PC-3 (cell line): ENCODE measurements at regions not wholly inside any gene's neighbourhood (a gene's known extent, or its start where the extent isn't known, plus 50 kb on each side); places are given as distances from the start of the nearest gene placed in this dataset.
"Not testable (repeated sequence)": the region's sequence is repeated elsewhere in the genome, so short reads cannot be mapped to it uniquely, and the experiment has no call there.

ENCODE experiments used
- ATAC-seq: fragments of 200-7000 bp; cut with Tn5 transposase; 2 replicates; pipeline ENCODE4 v1.9.1; 2020; ENCODE audit warnings: mild to moderate bottlenecking, moderate library complexity
- BruUV-seq: library from RNA; stranded (reverse); fragments of 400-500 nt; replicated peaks from 2 replicates; lab custom pipeline; 2021; lab: Mats Ljungman, UMichigan
- CTCF ChIA-PET: fragments of 300-600 bp; sonication (Branson Sonifier 250); formaldehyde crosslinking; loops from one replicate; lab custom pipeline; 2022; ENCODE audit warnings: antibody characterized with exemption; lab: Charles Lee
- POLR2A ChIA-PET: fragments of 300-600 bp; sonication (Branson Sonifier 250); formaldehyde crosslinking; loops from one replicate; lab custom pipeline; 2022; ENCODE audit warnings: antibody characterized with exemption; ENCODE audit not compliant: unreplicated experiment; lab: Charles Lee
- DNase-seq: peaks from one replicate; pipeline ENCODE4 v3.0.0-alpha.2; 2015
- H2AFZ ChIP-seq: fragments of 300-600 bp; sonication (generic); 2 replicates; pipeline ENCODE4 v1.6.0; 2016; ENCODE audit warnings: antibody characterized with exemption, low read length
- H3F3A ChIP-seq: fragments of 300-600 bp; sonication (generic); one replicate; pipeline ENCODE4 v1.6.0; 2017; ENCODE audit warnings: antibody characterized with exemption, low read length, control low read depth, mild to moderate bottlenecking; ENCODE audit not compliant: unreplicated experiment
- H3K27ac ChIP-seq: fragments of 300-600 bp; sonication (generic); 2 replicates; pipeline ENCODE4 v1.5.1; 2016; ENCODE audit warnings: mild to moderate bottlenecking, low read length
- H3K27me3 ChIP-seq: fragments of 300-600 bp; sonication (generic); 2 replicates; pipeline ENCODE4 v1.6.1; 2016; ENCODE audit warnings: low read length, mixed read lengths
- H3K36me3 ChIP-seq: fragments of 300-600 bp; sonication (generic); 2 replicates; pipeline ENCODE4 v1.6.1; 2016; ENCODE audit warnings: low read depth, mixed run types, low read length, mixed read lengths
- H3K4me1 ChIP-seq: fragments of 300-600 bp; sonication (generic); 2 replicates; pipeline ENCODE4 v1.5.1; 2016; ENCODE audit warnings: low read length; ENCODE audit not compliant: insufficient read depth
- H3K4me2 ChIP-seq: fragments of 300-600 bp; sonication (generic); 2 replicates; pipeline ENCODE4 v1.6.0; 2016; ENCODE audit warnings: low read length
- H3K4me3 ChIP-seq: fragments of 300-600 bp; sonication (generic); 2 replicates; pipeline ENCODE4 v1.5.1; 2016; ENCODE audit warnings: mild to moderate bottlenecking, low read length, mixed read lengths
- H3K79me2 ChIP-seq: fragments of 300-600 bp; sonication (generic); 2 replicates; pipeline ENCODE4 v1.6.1; 2017; ENCODE audit warnings: low read length, mixed read lengths
- H3K9ac ChIP-seq: fragments of 300-600 bp; sonication (generic); 2 replicates; pipeline ENCODE4 v1.6.0; 2016; ENCODE audit warnings: mild to moderate bottlenecking, low read length
- H3K9me2 ChIP-seq: fragments of 300-600 bp; sonication (generic); replicated peaks from 2 replicates; pipeline ENCODE4 v1.6.1; 2016; ENCODE audit warnings: mixed run types, low read length, mixed read lengths
- H3K9me3 ChIP-seq: fragments of 300-600 bp; sonication (generic); 2 replicates; pipeline ENCODE4 v1.6.1; 2016; ENCODE audit warnings: low read length, mixed read lengths
- H4K20me1 ChIP-seq: fragments of 300-600 bp; sonication (generic); 2 replicates; pipeline ENCODE4 v1.6.1; 2016; ENCODE audit warnings: low read length, mixed read lengths
- CTCF ChIP-seq: fragments of 300-600 bp; sonication (generic); conservative IDR thresholded peaks from 2 replicates; pipeline ENCODE4 v1.5.1; 2017; ENCODE audit warnings: antibody characterized with exemption, low read depth, mild to moderate bottlenecking, low read length
- EZH2 ChIP-seq: fragments of 300-600 bp; sonication (generic); IDR thresholded peaks from one replicate; pipeline ENCODE4 v1.6.1; 2017; ENCODE audit warnings: antibody characterized with exemption, mild to moderate bottlenecking, low read length; ENCODE audit not compliant: unreplicated experiment
- EZH2phosphoT487 ChIP-seq: fragments of 300-600 bp; sonication (generic); IDR thresholded peaks from 2 replicates; pipeline ENCODE4 v1.6.1; 2018; ENCODE audit warnings: mild to moderate bottlenecking, antibody characterized with exemption, low read length, borderline replicate concordance
- intact Hi-C: fragments of 100-400 bp; cut with micrococcal nuclease; formaldehyde crosslinking; loops from 2 replicates; pipeline ENCODE4 v1.9.0; 2023

GRCh38 chr7:6999067-6999666, 173.1 kb upstream of the CCZ1B start:
- intact Hi-C loops, H3K27ac ChIP-seq, BruUV-seq, DNase-seq, CTCF ChIA-PET, H3K9ac ChIP-seq, H3K4me2 ChIP-seq, ATAC-seq, H4K20me1 ChIP-seq, H3K9me3 ChIP-seq, H3K27me3 ChIP-seq, H3F3A ChIP-seq, H2AFZ ChIP-seq, H3K4me1 ChIP-seq, POLR2A ChIA-PET, H3K9me2 ChIP-seq, H3K36me3 ChIP-seq, H3K4me3 ChIP-seq, H3K79me2 ChIP-seq: not testable (repeated sequence)

- Histone ChIP-seq H3K9me3 (no peaks in the 10 kb centered on the region), H3K9me2 (no peaks in the 10 kb centered on the region), H3K79me2 (no peaks in the 10 kb centered on the region), H3K27me3 (no peaks in the 10 kb centered on the region), H3K4me1 (no peaks in the 10 kb centered on the region), H3K4me3 (no peak overlapping the region), H3K36me3 (no peaks in the 10 kb centered on the region), H3K9ac (no peak overlapping the region), H3K4me2 (no peak overlapping the region), H3F3A (no peaks in the 10 kb centered on the region), H4K20me1 (no peaks in the 10 kb centered on the region), H2AFZ (no peak overlapping the region), H3K27ac (no peak overlapping the region)
- ChIA-PET CTCF (no interaction called here), POLR2A (no interaction called here)
- no peak for DNase-seq
- no peak for TF ChIP-seq EZH2
- no peak for TF ChIP-seq EZH2phosphoT487
- no peak for TF ChIP-seq CTCF
- intact Hi-C loops: no loop called here
- no peak for ATAC-seq
- BruUV-seq: no TSS peak
Observed at GRCh38 chr7:7002418-7003062, 176.5 kb upstream of the CCZ1B start.

GRCh38 chr7:7005303-7005702, 177.0 kb upstream of the C1GALT1 start:
- Histone ChIP-seq H4K20me1 (no peaks in the 10 kb centered on the region), H3K9me2 (no peaks in the 10 kb centered on the region), H3K4me2 (no peak overlapping the region), H3K9me3 (no peaks in the 10 kb centered on the region), H3K4me3 (no peak overlapping the region), H3K4me1 (no peaks in the 10 kb centered on the region), H3F3A (no peaks in the 10 kb centered on the region), H3K9ac (no peak overlapping the region), H2AFZ (no peak overlapping the region), H3K36me3 (no peaks in the 10 kb centered on the region), H3K27me3 (no peaks in the 10 kb centered on the region), H3K79me2 (no peaks in the 10 kb centered on the region), H3K27ac (no peak overlapping the region)
- TF ChIP-seq EZH2phosphoT487 (no peak), CTCF (no peak), EZH2 (no peak)
- ATAC-seq (no peak), DNase-seq (no peak)
- ChIA-PET POLR2A (no interaction called here), CTCF (no interaction called here)
- BruUV-seq: no TSS peak
- intact Hi-C loops: no loop called here

- DNase-seq, ATAC-seq, BruUV-seq, CTCF ChIA-PET, H3F3A ChIP-seq, POLR2A ChIA-PET, H3K9me2 ChIP-seq, H3K27me3 ChIP-seq, intact Hi-C loops, H2AFZ ChIP-seq, H3K4me3 ChIP-seq, H3K9me3 ChIP-seq, H3K9ac ChIP-seq, H3K36me3 ChIP-seq, H3K27ac ChIP-seq, H3K4me1 ChIP-seq, H3K79me2 ChIP-seq, H4K20me1 ChIP-seq, H3K4me2 ChIP-seq: not testable (repeated sequence)
Observed at GRCh38 chr7:7005949-7006348, 176.4 kb upstream of the C1GALT1 start.

GRCh38 chr7:7011241-7011640, 171.1 kb upstream of the C1GALT1 start:
- ATAC-seq, H3K27ac ChIP-seq, H3K79me2 ChIP-seq, H3K27me3 ChIP-seq, H3K9me3 ChIP-seq, POLR2A ChIA-PET, H3K4me2 ChIP-seq, intact Hi-C loops, BruUV-seq, CTCF ChIA-PET, H3K36me3 ChIP-seq, H2AFZ ChIP-seq, H3F3A ChIP-seq, H4K20me1 ChIP-seq, H3K9me2 ChIP-seq, DNase-seq, H3K4me3 ChIP-seq, H3K9ac ChIP-seq: not testable (repeated sequence)
- H3K4me1 ChIP-seq: peaks cover 27% of the 10 kb centered on the region
